Fibroblast of peridontal ligament (primary cell): ENCODE measurements at regions not wholly inside any gene's neighbourhood (a gene's known extent, or its start where the extent isn't known, plus 50 kb on each side); places are given as distances from the start of the nearest gene placed in this dataset.

ENCODE experiments used
- DNase-seq: peaks from one replicate; pipeline ENCODE4 v3.0.0-alpha.2; 2010; ENCODE audit errors: extremely low read depth

DNA sequence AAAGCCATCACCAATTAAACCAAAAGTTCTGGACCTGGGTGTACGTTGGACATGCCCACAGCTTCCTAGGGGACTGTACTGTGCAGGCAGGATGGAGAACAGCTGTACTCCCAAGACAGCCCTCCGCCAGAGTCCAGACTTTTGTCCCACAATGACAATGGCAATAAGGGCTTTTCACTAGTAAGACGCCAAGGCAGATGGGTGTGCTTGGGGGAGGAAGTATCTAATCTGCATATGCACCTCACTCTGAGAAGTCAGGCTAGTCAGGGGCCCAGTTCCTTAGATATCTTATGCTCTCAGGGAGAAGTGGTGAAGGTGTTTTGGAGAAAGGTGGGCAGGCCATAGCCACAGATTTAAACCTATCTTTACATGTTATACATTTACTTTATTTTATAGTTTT lies 85.1 kb upstream of the USP47 start:
- no peak for DNase-seq

DNA sequence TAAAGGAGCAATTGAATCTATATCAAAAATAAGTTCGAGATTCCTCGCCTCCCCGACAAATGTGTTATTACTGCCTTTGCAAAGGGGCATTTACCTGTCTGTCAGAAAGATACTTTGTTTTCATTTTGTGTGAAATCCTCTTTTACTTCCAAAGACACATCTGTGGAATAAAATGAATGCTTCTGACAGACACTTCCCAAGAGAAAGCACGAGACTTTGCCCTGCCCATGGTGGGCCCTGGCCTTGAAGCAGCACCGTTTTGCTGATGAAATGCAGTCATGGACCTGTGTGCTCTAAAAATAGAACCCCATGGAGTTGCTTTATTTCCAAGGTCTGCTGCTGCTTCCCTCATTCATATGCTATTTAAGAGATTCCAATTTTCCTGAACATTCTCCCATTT lies 85.9 kb upstream of the USP47 start:
- DNase-seq: no peak

DNA sequence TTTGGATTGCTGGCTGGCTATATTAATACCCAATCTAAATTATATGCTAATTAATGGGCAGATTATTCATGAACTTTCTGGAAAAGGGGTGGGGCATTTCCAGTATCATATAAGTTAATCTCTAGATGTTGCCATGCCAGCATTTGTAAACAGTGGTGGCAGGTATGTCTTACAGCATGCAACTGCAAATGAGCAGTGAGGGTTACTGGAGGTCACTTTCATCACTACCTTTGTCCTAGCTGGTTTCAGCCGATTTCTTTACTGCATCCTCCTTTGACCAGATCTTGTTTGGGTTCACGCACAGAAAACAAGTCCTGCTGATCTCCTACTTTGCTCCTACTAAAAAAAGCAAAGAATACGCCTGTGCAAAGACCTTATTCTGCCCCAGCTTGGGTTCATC lies 89.1 kb upstream of the USP47 start:
- DNase-seq: no peak

DNA sequence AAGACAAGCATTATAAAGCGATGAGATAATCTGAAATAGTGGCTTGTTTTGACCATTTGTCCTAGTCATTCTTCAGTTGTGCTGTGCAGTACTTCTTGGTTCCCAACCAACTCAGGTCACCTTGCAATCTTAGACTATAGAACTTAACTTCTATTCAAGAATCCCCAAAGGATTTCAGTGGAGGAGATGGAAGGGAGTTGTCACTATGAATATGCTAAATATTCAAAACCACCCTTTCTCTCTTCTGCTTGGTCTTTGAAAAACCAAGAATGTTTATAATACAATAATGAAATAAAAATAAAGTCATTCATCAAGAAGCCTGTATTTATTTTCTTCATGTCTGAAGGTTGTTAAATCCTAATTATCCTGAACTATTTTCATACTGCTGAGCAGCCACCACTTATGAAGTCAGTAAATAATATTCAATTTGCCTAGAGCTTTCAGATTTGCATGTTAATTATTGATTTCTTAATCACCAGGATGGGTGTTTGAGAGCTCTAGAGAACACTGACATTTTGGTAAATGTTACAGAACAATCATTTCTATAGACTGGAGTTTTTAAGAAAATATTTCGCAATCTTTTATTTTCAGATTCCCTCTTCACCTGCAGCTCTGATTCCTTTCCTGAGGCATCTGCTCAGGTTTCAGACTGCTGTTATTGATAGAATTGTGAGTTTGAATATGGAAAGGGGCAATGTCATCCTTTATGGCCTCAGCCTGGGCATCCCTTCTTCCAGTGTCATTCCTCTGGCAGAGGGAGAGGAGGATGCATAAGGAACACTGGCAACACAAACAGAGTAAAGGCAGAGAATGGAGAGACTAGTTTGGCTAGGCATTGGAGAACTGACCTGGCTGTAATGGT lies 91.5 kb upstream of the USP47 start:
- no peak for DNase-seq

DNA sequence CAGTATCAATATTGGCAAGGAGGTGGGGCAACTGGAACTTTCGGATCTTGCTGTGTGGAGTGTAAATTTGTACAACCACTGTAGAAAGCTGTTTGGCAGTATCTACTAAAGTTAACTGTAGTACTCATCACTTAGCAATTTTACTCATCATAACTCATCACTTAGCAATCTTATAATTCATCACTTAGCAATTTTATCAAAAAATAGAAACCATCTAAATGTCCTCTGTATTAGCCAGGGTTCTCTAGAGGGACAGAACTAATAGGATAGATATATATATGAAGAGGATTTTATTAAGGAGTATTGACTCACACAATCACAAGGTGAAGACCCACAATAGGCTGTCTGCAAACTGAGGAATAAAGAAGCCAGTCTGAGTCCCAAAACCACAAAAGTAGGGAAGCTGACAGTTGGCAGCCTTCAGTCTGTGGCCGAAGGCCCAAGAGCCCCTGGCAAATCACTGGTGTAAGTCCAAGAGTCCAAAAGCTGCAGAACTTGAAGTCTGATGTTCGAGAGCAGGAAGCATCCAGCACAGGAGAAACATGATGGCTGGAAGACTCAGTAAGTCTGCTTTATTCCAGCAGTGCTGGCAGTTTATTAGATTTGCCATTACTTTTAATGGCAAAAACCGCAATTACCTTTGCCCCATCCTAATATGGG lies 92.9 kb upstream of the USP47 start:
- peak; percentile 30 for DNase-seq

DNA sequence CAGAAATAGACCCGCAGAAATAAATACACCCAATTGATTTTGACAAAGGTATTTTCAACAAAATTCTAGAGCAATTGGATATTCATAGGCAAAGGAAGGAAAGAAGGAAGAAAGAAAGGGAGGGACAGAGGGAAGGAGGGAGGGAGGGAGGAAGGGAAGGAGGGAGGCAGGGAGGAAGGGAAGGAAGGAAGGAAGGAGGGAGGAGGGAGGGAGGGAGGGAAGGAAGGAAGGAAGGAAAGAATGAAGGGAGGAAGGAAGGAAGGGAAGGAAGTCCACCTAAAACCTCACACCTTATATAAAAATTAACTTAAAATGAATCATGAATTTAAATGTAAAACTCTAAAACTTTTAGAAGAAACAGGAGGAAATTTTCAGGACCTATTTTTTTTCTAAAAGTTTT lies 94.2 kb upstream of the USP47 start:
- DNase-seq: no peak

DNA sequence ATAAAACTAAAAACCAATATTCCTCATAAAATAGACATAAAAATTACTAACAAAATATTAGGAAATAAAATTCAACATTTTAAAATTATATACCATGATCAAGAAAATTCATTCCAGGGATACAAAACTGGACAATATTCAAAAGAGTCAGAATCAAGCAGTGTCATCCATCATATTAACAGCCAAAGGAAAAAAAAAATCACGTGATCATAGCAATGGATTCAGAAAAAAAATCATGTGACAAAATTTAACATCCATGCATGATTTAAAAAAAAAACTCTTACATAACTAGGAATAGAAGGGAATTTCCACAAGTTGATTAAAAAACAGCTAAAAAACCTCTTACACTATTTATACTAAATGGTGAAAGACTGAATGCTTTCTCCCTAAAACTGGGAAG lies 95.3 kb upstream of the USP47 start:
- DNase-seq: no peak

DNA sequence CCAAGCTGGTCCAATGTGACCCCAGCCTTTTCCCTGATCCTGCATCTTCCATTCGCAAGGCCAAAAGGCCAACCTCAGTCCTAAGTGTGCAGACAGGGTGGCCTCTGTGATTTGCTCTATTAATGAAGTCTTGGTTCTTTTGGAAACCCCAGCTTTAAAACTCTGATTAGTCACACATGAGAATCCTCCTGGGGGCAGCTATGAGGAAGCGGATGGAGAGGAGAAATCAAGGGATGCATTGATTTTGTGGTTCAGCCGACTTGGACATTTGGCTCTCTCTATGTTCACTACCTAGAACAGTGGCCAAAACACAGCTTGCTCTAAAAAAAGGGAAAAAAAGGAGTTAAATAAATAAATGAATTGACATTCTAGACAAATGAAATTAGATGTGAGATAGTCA lies 98.6 kb upstream of the USP47 start:
- DNase-seq: no peak

DNA sequence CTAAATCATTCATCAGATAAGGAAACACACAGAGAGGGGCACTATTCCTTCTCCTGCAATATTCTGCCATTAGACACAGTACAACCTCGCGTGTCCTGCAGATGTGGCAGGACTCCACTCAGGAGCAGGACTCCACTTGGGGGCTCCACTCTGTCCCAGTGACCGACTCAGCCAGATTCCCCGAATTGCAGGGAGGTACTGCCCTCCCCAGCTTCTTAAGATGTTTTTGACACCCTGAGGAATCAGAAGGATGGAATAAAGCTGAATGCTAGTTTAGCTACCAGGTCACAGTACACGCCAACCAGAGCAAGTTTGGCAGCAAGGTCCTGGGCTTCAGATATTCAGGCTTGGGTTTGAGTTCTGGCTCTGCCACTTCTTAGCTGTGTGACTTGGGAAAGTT lies 99.3 kb upstream of the USP47 start:
- no peak for DNase-seq

DNA sequence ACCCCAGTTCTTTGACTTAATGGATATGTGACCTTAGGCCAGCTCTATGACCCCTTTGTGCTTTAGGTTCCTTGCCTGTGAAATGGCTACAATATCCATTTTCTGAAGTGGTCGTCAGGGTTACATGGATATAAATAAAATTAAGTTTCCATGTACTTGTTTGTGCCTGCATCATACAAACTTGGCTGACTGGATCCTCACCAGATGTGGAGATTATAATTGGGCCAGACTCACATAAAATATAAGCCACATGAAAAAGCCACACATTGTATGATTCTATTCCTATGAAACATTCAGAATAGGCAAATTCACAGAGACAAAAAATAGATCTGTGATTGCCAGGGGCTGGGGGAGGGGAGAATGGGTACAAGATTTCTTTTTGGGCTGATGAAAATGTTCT lies 100.9 kb upstream of the USP47 start:
- no peak for DNase-seq

DNA sequence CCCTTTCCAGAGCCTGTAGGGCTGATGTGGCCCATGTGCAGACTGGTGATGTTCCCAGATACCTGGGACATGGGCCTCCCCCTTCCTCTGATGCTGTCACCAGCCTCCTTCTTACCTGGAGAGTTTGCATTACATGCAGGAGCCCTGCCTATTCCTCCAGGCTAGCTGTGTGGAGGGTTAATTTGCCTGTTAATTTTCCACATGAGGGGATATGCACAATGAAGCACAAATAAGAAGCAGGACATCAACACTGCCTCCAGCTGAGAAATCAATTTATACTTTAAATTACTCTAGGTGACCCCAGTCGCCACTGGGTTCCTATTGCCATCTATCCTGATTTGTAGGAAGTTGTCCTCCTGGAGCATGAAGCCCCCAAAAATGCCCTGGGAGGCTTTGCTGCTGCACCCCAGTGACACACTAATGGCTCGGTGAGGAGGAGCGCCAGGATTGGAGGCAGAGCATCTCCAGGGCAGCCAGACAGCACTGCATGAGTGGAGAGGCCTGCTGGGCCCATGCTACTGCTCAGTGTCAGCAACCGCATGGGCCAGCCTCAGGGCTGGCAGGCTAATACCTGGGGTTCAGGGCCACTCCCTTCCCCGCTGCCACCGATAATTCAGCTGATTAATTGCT lies 101.6 kb upstream of the USP47 start:
- no peak for DNase-seq

DNA sequence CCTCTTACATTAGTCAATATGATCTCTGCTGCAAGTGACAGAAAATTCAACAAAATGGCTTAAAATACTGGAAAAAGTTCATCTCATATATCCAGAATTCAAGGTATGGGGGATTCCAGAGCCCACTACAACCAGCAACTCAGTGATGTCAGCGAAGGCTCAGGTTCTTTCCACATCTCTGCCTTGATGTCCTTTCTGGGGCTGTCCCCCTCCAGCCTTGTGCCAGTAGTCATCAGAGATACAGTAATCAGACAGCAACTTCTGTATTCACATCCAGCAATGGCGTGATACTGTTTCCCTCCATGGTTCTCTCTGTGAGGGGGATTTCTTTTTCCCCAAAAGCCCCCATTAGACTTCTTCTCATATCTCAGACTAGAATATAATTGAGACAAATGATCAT lies 103.4 kb upstream of the USP47 start:
- DNase-seq: no peak

DNA sequence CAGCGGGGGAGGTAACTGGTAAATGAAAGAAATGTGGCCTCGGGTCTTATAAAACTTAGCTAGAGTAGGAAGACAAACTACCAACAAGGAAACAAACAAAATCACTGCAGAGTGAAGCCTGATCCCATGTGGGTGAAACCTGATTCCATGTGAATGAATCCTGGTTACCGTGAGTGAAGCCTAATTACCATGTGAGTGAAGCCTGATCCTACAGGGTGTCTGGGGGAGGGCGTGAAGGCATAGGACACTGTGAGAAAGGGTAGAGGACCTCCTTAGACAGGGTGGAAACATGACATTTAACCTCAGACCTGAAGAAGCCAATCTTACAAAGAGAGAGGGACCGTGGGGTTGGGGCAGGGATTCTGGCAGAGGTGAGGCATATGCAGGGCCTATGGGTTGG lies 106.2 kb upstream of the USP47 start:
- no peak for DNase-seq

DNA sequence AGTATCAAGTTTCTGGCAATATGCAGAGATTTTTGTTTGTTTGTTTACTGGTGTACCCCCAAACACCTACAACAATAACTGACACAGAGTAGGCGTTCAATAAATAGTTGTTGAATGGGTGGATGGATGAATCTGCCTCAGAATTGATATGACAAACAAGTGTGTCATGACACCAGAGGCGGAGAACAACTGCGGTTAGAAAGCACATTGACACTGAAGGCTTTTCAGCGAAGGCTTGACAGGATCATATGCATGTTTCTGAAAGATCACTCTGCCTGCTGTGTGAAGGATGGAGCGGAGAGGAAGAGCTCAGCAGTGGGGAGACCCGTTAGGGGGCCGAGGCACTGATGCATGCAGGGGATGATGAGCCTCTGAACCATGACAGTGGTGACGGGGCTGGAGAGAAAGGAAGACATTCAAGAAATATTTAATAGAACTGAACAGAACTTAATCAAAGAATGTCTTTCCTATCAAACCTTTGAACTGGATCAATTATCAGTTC lies 108.5 kb upstream of the USP47 start:
- DNase-seq: no peak

DNA sequence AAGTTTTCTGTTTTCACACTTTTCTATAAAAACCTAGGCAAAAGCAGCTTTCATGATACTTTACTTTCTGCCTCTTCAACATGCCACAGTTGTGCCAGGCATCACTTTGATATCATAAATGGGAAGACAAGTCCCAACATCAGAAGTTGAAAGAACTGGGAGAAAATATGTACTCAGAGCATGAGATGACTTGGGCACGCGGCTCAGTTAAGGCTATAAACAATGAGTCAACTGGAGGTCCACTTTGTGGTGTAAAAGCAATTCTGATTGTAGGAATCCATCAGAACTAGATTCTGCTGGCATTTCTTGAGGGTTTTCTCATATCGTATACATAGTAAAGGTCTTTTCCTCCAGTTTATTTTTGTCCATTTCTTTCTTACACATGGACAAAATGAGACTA lies 109.7 kb upstream of the USP47 start:
- peak; percentile 20 for DNase-seq

DNA sequence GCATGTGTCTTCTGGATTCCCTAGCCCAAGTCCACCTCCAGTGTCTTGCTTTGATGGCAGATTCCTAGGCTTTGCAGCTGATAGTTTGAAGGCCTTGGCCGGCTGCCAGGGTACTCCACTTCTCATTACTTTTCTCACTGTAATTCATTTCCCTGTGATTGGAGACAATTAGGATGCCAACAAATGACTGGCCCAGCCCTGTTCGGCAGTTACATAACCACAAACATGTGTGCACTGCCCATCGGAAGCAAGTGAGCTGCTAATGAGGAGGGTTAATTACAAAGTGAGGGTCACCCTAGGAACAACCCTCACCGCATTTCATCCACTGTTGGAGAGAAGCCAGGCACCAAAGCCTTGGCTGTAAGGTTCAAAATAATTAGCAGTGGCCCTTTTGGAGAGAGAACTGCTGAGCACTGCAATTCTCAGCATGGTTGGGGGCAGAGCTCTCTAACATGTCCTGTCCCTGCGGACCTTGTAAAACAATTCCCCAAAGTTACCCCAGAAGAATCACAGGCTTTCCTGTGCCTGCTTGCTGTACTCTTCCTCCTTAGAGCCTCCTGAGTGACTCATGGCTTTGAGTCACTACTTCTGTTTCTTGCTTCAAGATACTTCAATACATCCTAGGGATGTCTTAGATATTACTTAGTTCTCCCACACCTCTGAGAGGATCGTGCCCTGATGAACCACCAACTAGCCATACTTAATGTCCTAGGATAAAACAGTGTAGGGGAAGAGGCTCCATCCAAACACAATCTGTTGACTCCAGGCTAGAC lies 109.7 kb upstream of the GALNT18 start:
- DNase-seq: peak; percentile 21

DNA sequence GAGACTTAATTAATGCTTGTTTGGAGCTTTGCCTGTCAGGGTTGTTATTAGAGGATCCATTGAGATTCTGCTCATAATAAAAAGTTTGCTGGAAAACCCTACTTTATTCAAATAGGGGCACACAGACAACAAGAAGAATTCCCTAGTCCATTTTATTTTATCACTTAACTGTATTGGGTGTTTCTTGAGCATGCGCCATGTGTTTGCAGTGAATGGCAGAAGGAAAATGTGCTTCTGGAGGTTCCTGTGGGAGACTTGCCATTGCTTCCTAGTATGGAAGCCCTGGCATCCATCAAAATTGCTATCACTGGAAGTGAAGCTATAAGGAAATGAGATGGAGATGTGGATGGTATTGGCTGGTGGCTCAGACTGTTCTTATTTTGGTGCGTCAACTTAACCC lies 106.6 kb upstream of the GALNT18 start:
- DNase-seq: no peak

DNA sequence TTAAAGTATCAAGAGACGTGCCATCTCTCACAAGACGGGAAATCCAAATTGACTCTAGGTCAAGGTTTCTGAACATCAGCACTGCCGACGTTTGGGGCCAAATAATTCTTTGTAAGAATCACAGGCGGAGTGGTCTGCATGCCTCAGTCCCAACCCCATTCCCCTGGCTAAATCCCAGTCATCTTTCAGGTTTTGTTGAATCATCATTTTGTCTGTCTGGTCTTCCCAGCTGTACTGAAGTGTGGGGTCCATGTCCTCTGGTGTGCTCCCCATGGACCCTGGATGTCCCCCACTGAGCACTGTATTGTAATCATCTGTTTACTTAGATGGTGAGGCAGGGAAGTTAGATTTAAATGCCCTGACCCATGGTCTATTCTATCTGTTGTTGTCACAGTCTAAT lies 103.6 kb upstream of the GALNT18 start:
- DNase-seq: no peak

DNA sequence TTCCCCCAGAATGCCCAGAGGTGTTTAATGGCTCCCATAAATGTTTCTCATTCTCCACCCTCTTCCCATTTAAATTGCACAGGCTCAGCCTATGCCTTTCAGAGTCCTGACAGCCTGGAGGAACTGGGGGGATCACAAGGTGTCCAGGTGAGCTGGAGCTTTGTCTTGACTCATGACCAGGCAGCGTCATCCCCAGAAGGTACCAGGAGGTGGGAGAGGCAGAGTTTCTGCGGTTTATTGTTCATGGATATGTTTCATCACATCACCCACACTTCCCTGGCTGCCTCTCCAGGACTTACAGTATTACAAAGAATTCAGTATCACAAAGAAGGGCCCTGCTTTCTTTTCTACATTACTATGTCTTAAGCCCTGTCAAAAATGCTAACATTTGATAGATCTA lies 103.2 kb upstream of the GALNT18 start:
- no peak for DNase-seq

DNA sequence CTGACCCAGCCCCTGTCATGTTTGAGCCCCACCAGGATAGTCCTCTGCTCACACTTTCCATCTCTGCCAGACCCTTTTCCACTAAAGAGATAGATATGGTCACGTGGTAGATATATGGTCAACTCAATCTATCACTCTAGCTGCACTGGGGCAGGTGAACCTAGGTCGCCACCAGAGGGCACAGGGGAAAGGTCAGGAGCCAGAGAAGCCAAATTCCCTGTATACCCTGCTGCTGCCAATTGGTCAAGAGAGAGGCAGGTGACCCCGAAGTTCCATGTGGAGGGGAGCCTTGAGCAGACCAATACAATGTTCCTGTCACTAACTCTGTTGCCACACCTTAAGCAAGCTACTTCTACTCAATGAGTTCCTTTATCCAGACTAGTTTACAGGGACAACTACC lies 101.1 kb upstream of the GALNT18 start:
- DNase-seq: no peak

DNA sequence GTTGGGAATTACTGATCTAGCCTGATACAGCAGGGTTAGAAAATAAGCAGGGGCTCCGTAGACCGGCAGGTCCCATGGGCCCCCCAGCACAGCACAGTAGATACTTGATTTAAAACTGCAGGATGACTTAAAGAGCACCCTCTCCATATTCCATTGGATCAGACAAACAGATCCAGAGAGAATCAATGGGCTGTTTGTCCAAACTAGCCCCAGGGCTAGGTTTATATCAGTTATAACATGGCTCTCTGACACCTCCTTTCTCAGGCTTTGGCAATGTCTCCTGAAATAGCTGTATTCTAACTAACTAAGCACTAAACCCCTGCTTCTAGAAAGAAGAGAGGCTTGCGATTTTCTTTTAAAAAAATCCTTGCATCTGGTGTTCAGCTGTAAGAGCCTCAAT lies 100.4 kb upstream of the GALNT18 start:
- no peak for DNase-seq

DNA sequence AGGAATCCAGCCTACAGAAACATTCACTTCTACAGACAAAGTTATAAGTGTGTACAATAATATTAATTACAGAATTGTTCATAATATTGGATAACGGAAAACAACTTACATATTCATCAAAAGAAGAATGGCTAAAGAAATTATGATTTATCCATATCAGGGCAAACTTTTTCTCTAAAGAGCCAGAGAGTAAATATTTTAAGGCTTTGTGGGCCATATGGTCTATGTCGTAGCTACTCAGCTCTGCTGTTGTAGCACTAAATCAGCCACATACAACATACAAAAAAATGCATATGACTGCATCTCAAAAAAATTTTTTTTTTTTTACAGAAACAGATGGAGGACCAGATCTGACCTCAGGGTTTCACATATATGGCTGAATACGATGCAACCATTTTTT lies 96.7 kb upstream of the GALNT18 start:
- DNase-seq: no peak
